HepG2 (cell line): ENCODE measurements at regions not wholly inside any gene's neighbourhood (a gene's known extent, or its start where the extent isn't known, plus 50 kb on each side); places are given as distances from the start of the nearest gene placed in this dataset.

ENCODE experiments used
- ATAC-seq: fragments of 200-7000 bp; cut with Tn5 transposase; 3 replicates; pipeline ENCODE4 v1.9.1; 2020; ENCODE audit warnings: mild to moderate bottlenecking, moderate library complexity
- BruUV-seq: library from RNA; stranded (reverse); fragments of 400-500 nt; replicated peaks from 2 replicates; lab custom pipeline; 2021; lab: Mats Ljungman, UMichigan
- CTCF ChIA-PET: fragments of 300-600 bp; formaldehyde crosslinking; extraction: SDS; loops from one replicate; lab custom pipeline; 2021; ENCODE audit warnings: low total read pairs, inconsistent platforms, low intra/inter-chr PET ratio; lab: Yijun Ruan, JAX
- POLR2A ChIA-PET: fragments of 350-600 bp; sonication (Branson Sonifier 250); formaldehyde crosslinking; loops from one replicate; lab custom pipeline; 2020; ENCODE audit warnings: antibody characterized with exemption, inconsistent platforms; lab: Yijun Ruan, JAX
- DNase-seq: peaks from one replicate; pipeline ENCODE4 v3.0.0-alpha.2; 2015; ENCODE audit warnings: low spot score
- FAIRE-seq: peaks from 3 replicates; lab custom pipeline; 2011; peaks lifted over from hg19 to GRCh38; lab: Jason Lieb, UNC
- H2AFZ ChIP-seq: one replicate; pipeline ENCODE4 v1.6.1; 2011; ENCODE audit warnings: low read length, inconsistent platforms
- H3K27ac ChIP-seq: fragments of 300-600 bp; 3 replicates; pipeline ENCODE4 v1.8.0; 2011; ENCODE audit warnings: mixed run types, mild to moderate bottlenecking, mixed read lengths, low read length, inconsistent platforms; ENCODE audit not compliant: insufficient read depth; ENCODE audit errors: extremely low read length
- H3K27me3 ChIP-seq, 2 experiments: fragments of 200-600 bp in 1 of 2; 2 replicates in 1 of 2; 3 replicates in 1 of 2; pipeline versions ENCODE4 v1.6.0 to v1.8.0; 2011; ENCODE audit warnings: low read length in 2 of 2, mild to moderate bottlenecking in 2 of 2, moderate library complexity in 2 of 2, inconsistent platforms in 1 of 2; ENCODE audit not compliant: insufficient read depth in 2 of 2, control insufficient read depth in 1 of 2
- H3K36me3 ChIP-seq, 2 experiments: fragments of 200-600 bp in 1 of 2; replicated peaks in 1 of 2; 2 replicates in 1 of 2; 3 replicates in 1 of 2; pipeline versions ENCODE4 v1.5.1 to v1.8.0; 2011; ENCODE audit warnings: low read length in 2 of 2, inconsistent platforms in 1 of 2; ENCODE audit not compliant: insufficient read depth in 2 of 2, control insufficient read depth in 1 of 2
- H3K4me1 ChIP-seq: 2 replicates; pipeline ENCODE4 v1.5.1; 2012; ENCODE audit warnings: low read length, inconsistent platforms; ENCODE audit not compliant: insufficient read depth
- H3K4me2 ChIP-seq: 2 replicates; pipeline ENCODE4 v1.6.0; 2011; ENCODE audit warnings: low read depth, low read length, inconsistent platforms
- H3K4me3 ChIP-seq, 3 experiments: fragments of 200-600 bp in 1 of 3; sonication (generic), shearing (Covaris generic) in 1 of 3; replicated peaks in 1 of 3; 2 replicates each; pipeline ENCODE4 v1.5.1; 2011 to 2016; ENCODE audit warnings: low read length in 3 of 3, inconsistent platforms in 2 of 3, low read depth in 2 of 3, mild to moderate bottlenecking in 2 of 3, control low read depth in 1 of 3, mixed read lengths in 1 of 3; ENCODE audit not compliant: insufficient read depth in 1 of 3
- H3K79me2 ChIP-seq: one replicate; pipeline ENCODE4 v1.6.1; 2011; ENCODE audit warnings: low read length, inconsistent platforms; ENCODE audit not compliant: insufficient read depth
- H3K9ac ChIP-seq: 2 replicates; pipeline ENCODE4 v1.6.0; 2011; ENCODE audit warnings: mild to moderate bottlenecking, low read depth, low read length, inconsistent platforms; ENCODE audit not compliant: insufficient read depth
- H3K9me3 ChIP-seq: 2 replicates; pipeline ENCODE4 v1.5.1; 2012; ENCODE audit warnings: mild to moderate bottlenecking, low read length
- H4K20me1 ChIP-seq: 2 replicates; pipeline ENCODE4 v1.6.0; 2011; ENCODE audit warnings: inconsistent platforms, mild to moderate bottlenecking, low read length, moderate library complexity; ENCODE audit not compliant: insufficient read depth
- CBX5 ChIP-seq: sonication (generic); formaldehyde crosslinking; IDR thresholded peaks from 2 replicates; pipeline ENCODE4 v1.4.0; 2020; ENCODE audit warnings: missing genetic modification reagents, borderline replicate concordance
- GABPA ChIP-seq, 2 experiments: IDR thresholded peaks; 2 replicates each; pipeline ENCODE4 v1.6.1; 2011 to 2016; ENCODE audit warnings: low read depth in 2 of 2, low read length in 1 of 2, missing biosample characterization in 1 of 2, missing genetic modification characterization in 1 of 2
- GFI1 ChIP-seq: sonication (generic); formaldehyde crosslinking; IDR thresholded peaks from 2 replicates; pipeline ENCODE4 v1.5.0; 2020; ENCODE audit warnings: missing genetic modification reagents, mild to moderate bottlenecking, borderline replicate concordance
- IRX3 ChIP-seq: sonication (generic); formaldehyde crosslinking; IDR thresholded peaks from 2 replicates; pipeline ENCODE4 v1.8.1; 2023; ENCODE audit warnings: mild to moderate bottlenecking, low read depth, missing genetic modification reagents, borderline replicate concordance
- KLF16 ChIP-seq, 2 experiments: sonication (generic) in 1 of 2; formaldehyde crosslinking in 1 of 2; IDR thresholded peaks; 2 replicates each; pipeline versions ENCODE4 v1.6.1 to v1.8.0; 2016 to 2023; ENCODE audit warnings: missing genetic modification reagents in 2 of 2, missing compliant biosample characterization in 1 of 2
- NCOA1 ChIP-seq: sonication (generic); formaldehyde crosslinking; IDR thresholded peaks from 2 replicates; pipeline ENCODE4 v1.9.0; 2021; ENCODE audit warnings: missing genetic modification reagents
- NFIC ChIP-seq: IDR thresholded peaks from 2 replicates; pipeline ENCODE4 v1.6.1; 2012; ENCODE audit warnings: mild to moderate bottlenecking, low read length, inconsistent platforms
- PCBP2 ChIP-seq: fragments of 200-400 bp; formaldehyde crosslinking; optimal IDR thresholded peaks from 2 replicates; pipeline ENCODE3; 2018; ENCODE audit warnings: low read length, low read depth; ENCODE audit not compliant: poor library complexity, severe bottlenecking
- RXRA ChIP-seq: sonication (generic); formaldehyde crosslinking; IDR thresholded peaks from 2 replicates; pipeline ENCODE4 v1.5.1; 2020; ENCODE audit warnings: missing genetic modification reagents
- SRSF9 ChIP-seq: fragments of 200-400 bp; formaldehyde crosslinking; IDR thresholded peaks from 2 replicates; pipeline ENCODE4 v1.6.1; 2018; ENCODE audit warnings: borderline replicate concordance, mild to moderate bottlenecking, low read depth, low read length; ENCODE audit not compliant: insufficient read depth, poor library complexity, severe bottlenecking
- THAP11 ChIP-seq: IDR thresholded peaks from 2 replicates; pipeline ENCODE4 v1.6.1; 2016; ENCODE audit warnings: missing biosample characterization, missing genetic modification reagents
- YEATS4 ChIP-seq: sonication (generic); formaldehyde crosslinking; IDR thresholded peaks from 2 replicates; pipeline ENCODE4 v1.4.0; 2020; ENCODE audit warnings: missing genetic modification reagents, borderline replicate concordance
- ZBTB4 ChIP-seq: sonication (generic); formaldehyde crosslinking; IDR thresholded peaks from 2 replicates; pipeline ENCODE4 v1.4.0; 2020; ENCODE audit warnings: missing genetic modification reagents, mild to moderate bottlenecking, borderline replicate concordance
- ZNF235 ChIP-seq: sonication (generic); formaldehyde crosslinking; IDR thresholded peaks from 2 replicates; pipeline ENCODE4 v1.8.1; 2023; ENCODE audit warnings: mild to moderate bottlenecking, missing genetic modification reagents, borderline replicate concordance
- ZNF530 ChIP-seq: sonication (generic); formaldehyde crosslinking; IDR thresholded peaks from 2 replicates; pipeline ENCODE4 v1.5.0; 2020; ENCODE audit warnings: low read depth, mild to moderate bottlenecking, missing genetic modification reagents
- ZNF564 ChIP-seq: sonication (generic); formaldehyde crosslinking; IDR thresholded peaks from 2 replicates; pipeline ENCODE4 v1.8.1; 2023; ENCODE audit warnings: mild to moderate bottlenecking, missing genetic modification reagents
- ZNF614 ChIP-seq: IDR thresholded peaks from 2 replicates; pipeline ENCODE4 v1.6.1; 2018; ENCODE audit warnings: missing biosample characterization, missing genetic modification reagents, inconsistent platforms, borderline replicate concordance
- WGBS: methylation state at CpG from one replicate; pipeline ENCODE4 v1.1.6; 2017; ENCODE audit warnings: low lambda C conversion rate; 5-methylcytosine and 5-hydroxymethylcytosine counted together
- in situ Hi-C: cut with HindIII; loops from 2 replicates; pipeline ENCODE4 v1.10.0; 2017; ENCODE audit warnings: low pct_unique_long_range_greater_than_20kb; ENCODE audit not compliant: extremely low pct_ligation_motif_present
- intact Hi-C: fragments of 100-400 bp; cut with micrococcal nuclease; formaldehyde crosslinking; loops from one replicate; pipeline ENCODE4 v1.10.0; 2022; ENCODE audit not compliant: unreplicated experiment
- TF ChIP-seq, protein P1 (sequence below): sonication (generic); formaldehyde crosslinking; IDR thresholded peaks from 2 replicates; pipeline ENCODE4 v1.4.0; 2020; ENCODE audit warnings: mild to moderate bottlenecking, missing genetic modification reagents
- TF ChIP-seq, protein P2 (sequence below): sonication (generic); IDR thresholded peaks from 2 replicates; pipeline ENCODE4 v1.6.1; 2016; ENCODE audit warnings: low read depth, borderline replicate concordance

DNA sequence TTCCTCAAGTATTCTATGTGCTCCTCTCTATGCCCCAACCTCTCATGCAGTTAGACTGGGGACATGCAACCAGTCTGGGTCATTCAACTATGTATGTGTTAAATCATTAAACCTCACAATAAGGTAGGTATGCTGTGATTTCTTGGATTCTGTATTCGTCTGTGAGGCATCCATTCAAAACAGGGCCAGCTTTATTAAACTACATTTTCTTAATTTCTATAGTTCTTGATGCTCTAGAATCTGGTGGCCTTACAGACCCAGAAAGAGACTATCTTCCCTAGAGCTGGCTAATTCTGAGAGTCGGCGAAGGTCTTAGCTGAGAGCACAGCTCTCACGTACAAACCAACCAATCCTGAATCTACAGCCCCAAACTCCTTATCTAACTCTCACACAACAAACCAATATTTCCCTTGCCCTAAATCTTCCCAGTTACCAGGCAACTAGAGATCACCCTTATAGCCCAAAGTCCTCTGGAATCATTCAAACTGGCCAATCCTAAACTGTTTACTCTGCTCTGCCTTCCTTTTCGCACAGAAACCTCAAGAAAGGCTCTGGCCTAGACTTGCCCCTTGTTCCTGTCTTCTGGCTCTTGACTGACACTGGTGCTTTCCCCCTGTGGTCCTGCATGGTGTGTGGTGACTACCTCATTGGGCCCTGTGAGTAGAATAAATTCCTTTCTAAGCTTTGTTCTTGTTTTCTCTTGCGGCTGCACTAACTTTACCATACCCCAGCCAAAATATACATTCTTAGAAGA is 203.5 kb upstream of the TET2 start:
- DNase-seq: no peak
- H3K4me3 ChIP-seq: no peak overlapping the region
- H4K20me1 ChIP-seq: no peaks in the 10 kb centered on the region
- no peaks in the 10 kb centered on the region for H3K27me3 ChIP-seq
- POLR2A ChIA-PET: no interaction called here
- intact Hi-C loops: no loop called here
- H3K27ac ChIP-seq: no peak overlapping the region
- FAIRE-seq: no peak
- BruUV-seq: no TSS peak
- WGBS: 30% methylated on average over 6 of the region's 6 CpGs
- H3K9ac ChIP-seq: no peak overlapping the region
- no peak overlapping the region for H2AFZ ChIP-seq
- ATAC-seq: no peak
- no peaks in the 10 kb centered on the region for H3K9me3 ChIP-seq
- H3K79me2 ChIP-seq: no peaks in the 10 kb centered on the region
- CTCF ChIA-PET: no interaction called here
- H3K4me2 ChIP-seq: no peak overlapping the region
- H3K4me1 ChIP-seq: no peaks in the 10 kb centered on the region
- no peaks in the 10 kb centered on the region for H3K36me3 ChIP-seq
- in situ Hi-C loops: no loop called here
- TF ChIP-seq, protein P1, sequence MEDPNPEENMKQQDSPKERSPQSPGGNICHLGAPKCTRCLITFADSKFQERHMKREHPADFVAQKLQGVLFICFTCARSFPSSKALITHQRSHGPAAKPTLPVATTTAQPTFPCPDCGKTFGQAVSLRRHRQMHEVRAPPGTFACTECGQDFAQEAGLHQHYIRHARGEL (CRISPR knock-in tag): no peak
- no peak for TF ChIP-seq CBX5 (CRISPR knock-in tag)
- TF ChIP-seq, protein P2, sequence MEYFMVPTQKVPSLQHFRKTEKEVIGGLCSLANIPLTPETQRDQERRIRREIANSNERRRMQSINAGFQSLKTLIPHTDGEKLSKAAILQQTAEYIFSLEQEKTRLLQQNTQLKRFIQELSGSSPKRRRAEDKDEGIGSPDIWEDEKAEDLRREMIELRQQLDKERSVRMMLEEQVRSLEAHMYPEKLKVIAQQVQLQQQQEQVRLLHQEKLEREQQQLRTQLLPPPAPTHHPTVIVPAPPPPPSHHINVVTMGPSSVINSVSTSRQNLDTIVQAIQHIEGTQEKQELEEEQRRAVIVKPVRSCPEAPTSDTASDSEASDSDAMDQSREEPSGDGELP: no peak
- TF ChIP-seq IRX3 (CRISPR knock-in tag): no peak
- no peak for TF ChIP-seq ZBTB4 (CRISPR knock-in tag)
- no peak for TF ChIP-seq ZNF530 (CRISPR knock-in tag)
- no peak for TF ChIP-seq ZNF614 (CRISPR knock-in tag)
- no peak for TF ChIP-seq KLF16 (CRISPR knock-in tag; IDR thresholded peaks at IDR 0.05)
- TF ChIP-seq GABPA (IDR thresholded peaks at IDR 0.05; ENCODE audit: low read depth, low read length): no peak
- no peak for TF ChIP-seq GABPA (CRISPR knock-in tag; IDR thresholded peaks at IDR 0.05; ENCODE audit: low read depth)
- no peak for TF ChIP-seq NCOA1 (CRISPR knock-in tag)
- TF ChIP-seq NFIC: no peak
- TF ChIP-seq SRSF9: no peak
- no peak for TF ChIP-seq ZNF235 (CRISPR knock-in tag)
- no peak for TF ChIP-seq GFI1 (CRISPR knock-in tag)
- no peak for TF ChIP-seq PCBP2
- no peak for TF ChIP-seq THAP11 (CRISPR knock-in tag)
- TF ChIP-seq ZNF564 (CRISPR knock-in tag): no peak
- TF ChIP-seq YEATS4 (CRISPR knock-in tag): no peak
- no peak for TF ChIP-seq RXRA
- TF ChIP-seq, all 625 proteins: peak for 0
